Duodenal mucosa (tissue), 2 donors: ENCODE measurements at regions not wholly inside any gene's neighbourhood (a gene's known extent, or its start where the extent isn't known, plus 50 kb on each side); places are given as distances from the start of the nearest gene placed in this dataset.

Source experiments
- H3K27ac ChIP-seq: one replicate; pipeline ENCODE4 v1.7.0; 2013; ENCODE audit warnings: low read depth, low read length
- H3K27me3 ChIP-seq, 2 donors: one replicate each; pipeline ENCODE4 v1.7.0; 2013; ENCODE audit warnings: low read length in 2 of 2, control low read depth in 1 of 2; ENCODE audit not compliant: insufficient read depth in 2 of 2, control insufficient read depth in 1 of 2
- H3K36me3 ChIP-seq, 2 donors: one replicate each; pipeline ENCODE4 v1.7.0; 2013; ENCODE audit warnings: low read length in 2 of 2, control low read depth in 1 of 2; ENCODE audit not compliant: insufficient read depth in 2 of 2, control insufficient read depth in 1 of 2
- H3K4me1 ChIP-seq, 2 donors: one replicate each; pipeline ENCODE4 v1.7.0; 2013; ENCODE audit warnings: low read length in 2 of 2, control low read depth in 1 of 2; ENCODE audit not compliant: insufficient read depth in 2 of 2, control insufficient read depth in 1 of 2
- H3K4me3 ChIP-seq, 2 donors: one replicate each; pipeline ENCODE4 v1.7.0; 2013; ENCODE audit warnings: low read length in 2 of 2, low read depth in 1 of 2
- H3K9ac ChIP-seq, 2 donors: one replicate each; pipeline ENCODE4 v1.7.0; 2013; ENCODE audit warnings: low read length in 2 of 2, low read depth in 1 of 2
- H3K9me3 ChIP-seq, 2 donors: one replicate each; pipeline ENCODE4 v1.7.0; 2013; ENCODE audit warnings: low read length in 2 of 2, control low read depth in 1 of 2; ENCODE audit not compliant: control insufficient read depth in 1 of 2

- Histone ChIP-seq H3K4me1 (no peaks in the 10 kb centered on the region), H3K9me3 (peaks cover 4% of the 10 kb centered on the region in 2 donors), H3K27ac (no peak overlapping the region), H3K9ac (no peak overlapping the region), H3K27me3 (no peaks in the 10 kb centered on the region), H3K36me3 (no peaks in the 10 kb centered on the region), H3K4me3 (no peak overlapping the region)
Measured at GRCh38 chr2:240350006-240350355, 85.5 kb upstream of the GPC1 start.

GRCh38 chr2:240350696-240351087, 84.8 kb upstream of the GPC1 start:
- no peaks in the 10 kb centered on the region for H3K27me3 ChIP-seq

GRCh38 chr2:240351088-240351741, 84.2 kb upstream of the GPC1 start:
- no peaks in the 10 kb centered on the region for H3K4me1 ChIP-seq
- H3K9me3 ChIP-seq = no peaks in the 10 kb centered on the region
- H3K9ac ChIP-seq = no peak overlapping the region
- H3K4me3 ChIP-seq = no peak overlapping the region
- no peaks in the 10 kb centered on the region for H3K27me3 ChIP-seq
- H3K36me3 ChIP-seq = no peaks in the 10 kb centered on the region
- no peak overlapping the region for H3K27ac ChIP-seq

More at GRCh38 chr2:240350696-240351087, 84.8 kb upstream of the GPC1 start:
- Histone ChIP-seq H3K27ac (no peak overlapping the region), H3K36me3 (no peaks in the 10 kb centered on the region), H3K4me1 (no peaks in the 10 kb centered on the region), H3K9ac (no peak overlapping the region), H3K4me3 (no peak overlapping the region), H3K9me3 (no peaks in the 10 kb centered on the region)

- H3K4me1 ChIP-seq = no peaks in the 10 kb centered on the region
- no peaks in the 10 kb centered on the region for H3K9me3 ChIP-seq
- no peak overlapping the region for H3K4me3 ChIP-seq
- no peak overlapping the region for H3K9ac ChIP-seq
- no peaks in the 10 kb centered on the region for H3K36me3 ChIP-seq
- no peaks in the 10 kb centered on the region for H3K27me3 ChIP-seq
- H3K27ac ChIP-seq = no peak overlapping the region
Measured at GRCh38 chr2:240351826-240352426, 83.5 kb upstream of the GPC1 start.

GRCh38 chr2:240353086-240353798, 82.2 kb upstream of the GPC1 start:
- Histone ChIP-seq H3K4me1 (no peaks in the 10 kb centered on the region), H3K27ac (no peak overlapping the region), H3K9me3 (no peaks in the 10 kb centered on the region), H3K4me3 (no peak overlapping the region), H3K9ac (no peak overlapping the region), H3K27me3 (no peaks in the 10 kb centered on the region), H3K36me3 (no peaks in the 10 kb centered on the region)

GRCh38 chr2:240353944-240354343, 81.5 kb upstream of the GPC1 start:
- Histone ChIP-seq H3K27ac (no peak overlapping the region), H3K9ac (no peak overlapping the region), H3K4me3 (no peak overlapping the region), H3K36me3 (no peaks in the 10 kb centered on the region), H3K4me1 (no peaks in the 10 kb centered on the region), H3K9me3 (no peaks in the 10 kb centered on the region), H3K27me3 (no peaks in the 10 kb centered on the region)

- Histone ChIP-seq H3K4me3 (no peak overlapping the region), H3K9me3 (peaks cover 0 to 2% of the 10 kb centered on the region in 2 donors), H3K36me3 (no peaks in the 10 kb centered on the region), H3K4me1 (no peaks in the 10 kb centered on the region), H3K27ac (no peak overlapping the region), H3K27me3 (no peaks in the 10 kb centered on the region), H3K9ac (no peak overlapping the region)
Measured at GRCh38 chr2:240355001-240355891, 80.2 kb upstream of the GPC1 start.

GRCh38 chr2:240355962-240356361, 79.5 kb upstream of the GPC1 start:
- H3K4me3 ChIP-seq = no peak overlapping the region
- no peaks in the 10 kb centered on the region for H3K36me3 ChIP-seq
- H3K27me3 ChIP-seq = no peaks in the 10 kb centered on the region
- H3K4me1 ChIP-seq = no peaks in the 10 kb centered on the region
- H3K9me3 ChIP-seq = peaks cover 3 to 5% of the 10 kb centered on the region in 2 donors
- no peak overlapping the region for H3K27ac ChIP-seq
- H3K9ac ChIP-seq = no peak overlapping the region

- peaks cover 4 to 5% of the 10 kb centered on the region in 2 donors for H3K9me3 ChIP-seq
- H3K27me3 ChIP-seq = no peaks in the 10 kb centered on the region
- H3K36me3 ChIP-seq = no peaks in the 10 kb centered on the region
- H3K4me1 ChIP-seq = no peaks in the 10 kb centered on the region
- no peak overlapping the region for H3K27ac ChIP-seq
- H3K4me3 ChIP-seq = no peak overlapping the region
- H3K9ac ChIP-seq = no peak overlapping the region
Measured at GRCh38 chr2:240356700-240357640, 78.5 kb upstream of the GPC1 start.
